Progenitor cell of endocrine pancreas (in vitro differentiated cells): ENCODE measurements at regions not wholly inside any gene's neighbourhood (a gene's known extent, or its start where the extent isn't known, plus 50 kb on each side); places are given as distances from the start of the nearest gene placed in this dataset.
"Not testable (repeated sequence)": the region's sequence is repeated elsewhere in the genome, so short reads cannot be mapped to it uniquely, and the experiment has no call there.

Source experiments
- DNase-seq: peaks from one replicate; pipeline ENCODE4 v3.0.0; 2021; ENCODE audit warnings: low spot score; ENCODE audit not compliant: unreplicated experiment
- H3K27ac Mint-ChIP-seq: 2 replicates; pipeline ENCODE4 v1.8.0; 2021; ENCODE audit warnings: mild to moderate bottlenecking, moderate library complexity, mixed read lengths
- H3K27me3 Mint-ChIP-seq: 2 replicates; pipeline ENCODE4 v1.8.0; 2021; ENCODE audit warnings: mixed read lengths
- H3K36me3 Mint-ChIP-seq: 2 replicates; pipeline ENCODE4 v1.8.0; 2022; ENCODE audit warnings: mixed read lengths; ENCODE audit not compliant: insufficient read depth
- H3K4me1 Mint-ChIP-seq: 2 replicates; pipeline ENCODE4 v1.8.0; 2021; ENCODE audit warnings: low read depth, mixed read lengths
- H3K4me3 Mint-ChIP-seq: 2 replicates; pipeline ENCODE4 v1.8.0; 2021; ENCODE audit warnings: low read depth, mild to moderate bottlenecking, moderate library complexity, mixed read lengths
- H3K9me3 Mint-ChIP-seq: 2 replicates; pipeline ENCODE4 v1.8.0; 2021; ENCODE audit warnings: low read depth, mixed read lengths
- CTCF ChIP-seq: fragments of 200-600 bp; sonication (generic); IDR thresholded peaks from one replicate; pipeline ENCODE4 v1.5.0; 2021; ENCODE audit warnings: antibody characterized with exemption, mild to moderate bottlenecking; ENCODE audit not compliant: unreplicated experiment

DNA sequence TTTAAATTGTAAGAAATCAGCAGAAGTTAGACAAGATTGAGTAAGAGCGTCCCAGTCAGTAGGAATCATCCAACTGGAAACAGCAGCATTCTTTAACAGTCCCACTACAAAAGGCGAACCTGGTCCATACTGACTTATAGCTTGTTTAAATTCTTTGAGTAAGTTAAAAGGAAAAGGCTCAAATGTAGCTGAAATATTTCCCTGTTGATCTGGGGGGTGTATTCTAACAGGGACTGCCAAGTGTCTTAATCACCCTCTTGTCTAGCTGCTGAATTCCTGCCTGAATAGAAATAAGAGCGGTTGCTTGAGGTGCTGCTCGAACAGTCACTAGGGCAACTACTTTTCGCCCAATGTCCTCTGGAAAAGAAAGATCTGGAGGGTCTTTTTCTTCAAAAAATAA lies 56.4 kb upstream of the FMNL2 start:
- Mint-ChIP-seq H3K36me3 (peaks cover 1% of the 10 kb centered on the region), H3K4me3 (no peak overlapping the region), H3K27me3 (no peaks in the 10 kb centered on the region), H3K27ac (no peak overlapping the region), H3K4me1 (no peaks in the 10 kb centered on the region), H3K9me3 (peaks cover 33% of the 10 kb centered on the region)
- no peak for TF ChIP-seq CTCF
- no peak for DNase-seq

- DNase-seq, H3K27ac Mint-ChIP-seq, H3K27me3 Mint-ChIP-seq, H3K4me3 Mint-ChIP-seq, H3K36me3 Mint-ChIP-seq, H3K4me1 Mint-ChIP-seq: not testable (repeated sequence)
- H3K9me3 Mint-ChIP-seq, result peaks cover 27% of the 10 kb centered on the region
Observed at GRCh38 chr2:152279367-152279766, 55.6 kb upstream of the FMNL2 start.

DNA sequence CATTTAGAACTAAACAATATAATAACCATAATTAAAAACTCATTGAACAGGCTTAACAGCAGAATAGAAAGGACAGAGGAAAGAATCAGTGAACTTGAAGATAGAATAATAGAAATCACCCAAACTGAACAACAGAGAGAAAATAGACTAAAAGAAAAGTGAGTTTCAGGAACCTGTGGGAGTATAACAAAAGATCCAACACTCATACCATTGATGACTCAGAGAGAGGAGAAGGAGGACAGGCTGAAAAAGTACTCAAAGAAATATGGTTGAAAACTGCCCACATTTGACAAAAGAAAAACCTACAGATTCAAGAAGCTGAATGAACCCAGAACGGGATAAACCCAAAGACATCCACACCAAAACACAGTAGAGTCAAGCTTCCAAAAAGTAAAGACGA lies 54.2 kb upstream of the FMNL2 start:
- no peak for DNase-seq
- H3K4me3 Mint-ChIP-seq, result no peak overlapping the region
- H3K36me3 Mint-ChIP-seq, result peaks cover 1% of the 10 kb centered on the region
- H3K4me1 Mint-ChIP-seq, result peaks cover 8% of the 10 kb centered on the region
- no peak overlapping the region for H3K27ac Mint-ChIP-seq
- H3K9me3 Mint-ChIP-seq, result peaks cover 24% of the 10 kb centered on the region
- TF ChIP-seq CTCF, result no peak
- H3K27me3 Mint-ChIP-seq, result no peaks in the 10 kb centered on the region

DNA sequence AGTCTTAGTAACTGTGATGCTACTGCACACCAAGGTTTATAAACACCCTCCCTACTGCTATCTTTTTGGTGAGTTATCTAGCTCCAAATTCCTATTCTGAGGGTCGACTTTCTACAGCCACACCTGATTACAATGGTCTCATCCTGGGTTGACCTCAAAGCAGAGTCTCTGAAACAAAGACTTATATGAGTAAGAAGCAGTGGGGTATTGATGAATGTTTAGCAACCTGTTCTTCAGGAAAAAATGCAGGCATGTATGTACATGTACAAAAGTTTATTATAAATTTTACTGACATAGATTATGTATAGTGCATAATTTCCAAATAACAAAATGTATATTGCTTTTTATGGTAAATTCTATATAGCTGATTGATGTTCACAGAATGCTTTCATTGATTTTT lies 51.6 kb upstream of the FMNL2 start:
- Mint-ChIP-seq H3K9me3 (peaks cover 15% of the 10 kb centered on the region), H3K27ac (no peak overlapping the region), H3K4me3 (no peak overlapping the region), H3K4me1 (peaks cover 8% of the 10 kb centered on the region), H3K36me3 (no peaks in the 10 kb centered on the region), H3K27me3 (no peaks in the 10 kb centered on the region)
- no peak for TF ChIP-seq CTCF
- no peak for DNase-seq

GRCh38 chr2:152284398-152284797 lies 50.6 kb upstream of the FMNL2 start:
- no peaks in the 10 kb centered on the region for H3K27me3 Mint-ChIP-seq
- TF ChIP-seq CTCF, result no peak
- peaks cover 8% of the 10 kb centered on the region for H3K4me1 Mint-ChIP-seq
- DNase-seq, result no peak
- peaks cover 11% of the 10 kb centered on the region for H3K9me3 Mint-ChIP-seq
- H3K4me3 Mint-ChIP-seq, result no peak overlapping the region
- H3K36me3 Mint-ChIP-seq, result no peaks in the 10 kb centered on the region
- H3K27ac Mint-ChIP-seq, result peak overlapping the region; percentile 41
